Lower leg skin (tissue), 3 donors: ENCODE measurements at regions not wholly inside any gene's neighbourhood (a gene's known extent, or its start where the extent isn't known, plus 50 kb on each side); places are given as distances from the start of the nearest gene placed in this dataset.

ENCODE experiments used
- CTCF ChIP-seq, 3 donors: fragments of 450-650 bp; IDR thresholded peaks; one replicate each; pipeline ENCODE4 v1.5.1; 2016; ENCODE audit warnings: antibody characterized with exemption in 3 of 3, mild to moderate bottlenecking in 3 of 3, moderate library complexity in 2 of 3
- POLR2A ChIP-seq, 2 donors: fragments of 450-650 bp; IDR thresholded peaks; one replicate each; pipeline ENCODE4 v1.6.1; 2016 to 2017; ENCODE audit warnings: antibody characterized with exemption in 2 of 2, mild to moderate bottlenecking in 1 of 2, moderate library complexity in 1 of 2

GRCh38 chr4:100113096-100113495, 77.2 kb downstream of the DDIT4L start:
- no peak for TF ChIP-seq CTCF (IDR thresholded peaks at IDR 0.05)
- TF ChIP-seq POLR2A (IDR thresholded peaks at IDR 0.05): no peak
